HEK293 (cell line): ENCODE measurements at regions not wholly inside any gene's neighbourhood (a gene's known extent, or its start where the extent isn't known, plus 50 kb on each side); places are given as distances from the start of the nearest gene placed in this dataset.

Experiments used
- CTCF ChIA-PET: fragments of 350-600 bp; formaldehyde crosslinking; extraction: SDS; loops from one replicate; lab custom pipeline; 2021; ENCODE audit warnings: antibody characterized with exemption; lab: Yijun Ruan, JAX
- POLR2A ChIA-PET: fragments of 300-600 bp; formaldehyde crosslinking; extraction: SDS; loops from one replicate; lab custom pipeline; 2020; ENCODE audit warnings: antibody characterized with exemption, inconsistent platforms; lab: Yijun Ruan, JAX
- H3K27ac ChIP-seq: fragments of 200-500 bp; sonication (Bioruptor generic); 2 replicates; pipeline ENCODE4 v1.5.1; 2014; ENCODE audit warnings: low read depth, low read length, control low read depth, inconsistent platforms; ENCODE audit errors: extremely low read depth
- H3K36me3 ChIP-seq, 2 experiments: fragments of 200-500 bp in 1 of 2; sonication (Bioruptor generic) in 1 of 2; 1 replicate in 1 of 2; 2 replicates in 1 of 2; pipeline ENCODE4 v1.5.1; 2014 to 2017; ENCODE audit warnings: inconsistent platforms in 2 of 2, low read length in 2 of 2; ENCODE audit not compliant: control insufficient read depth in 2 of 2, insufficient read depth in 1 of 2
- H3K4me1 ChIP-seq: fragments of 200-500 bp; sonication (Bioruptor generic); 2 replicates; pipeline ENCODE4 v1.5.1; 2014; ENCODE audit warnings: mild to moderate bottlenecking, low read length, inconsistent platforms; ENCODE audit not compliant: control insufficient read depth, insufficient read depth
- H3K4me3 ChIP-seq: 2 replicates; pipeline ENCODE4 v1.5.1; 2011; ENCODE audit warnings: low read depth, mild to moderate bottlenecking, control low read depth, low read length, moderate library complexity
- H3K9me3 ChIP-seq: fragments of 200-500 bp; sonication (Bioruptor generic); 2 replicates; pipeline ENCODE4 v1.5.1; 2014; ENCODE audit warnings: low read depth, low read length, inconsistent platforms; ENCODE audit not compliant: control insufficient read depth, insufficient read depth
- AEBP2 ChIP-seq: fragments of 450-650 bp; formaldehyde crosslinking; IDR thresholded peaks from 2 replicates; pipeline ENCODE4 v1.5.1; 2016; ENCODE audit warnings: missing biosample characterization, missing genetic modification characterization, borderline replicate concordance
- KLF7 ChIP-seq: fragments of 450-650 bp; formaldehyde crosslinking; IDR thresholded peaks from 2 replicates; pipeline ENCODE4 v1.5.1; 2016; ENCODE audit warnings: missing biosample characterization, missing genetic modification characterization, borderline replicate concordance
- KLF8 ChIP-seq: fragments of 450-650 bp; formaldehyde crosslinking; IDR thresholded peaks from 2 replicates; pipeline ENCODE4 v1.5.1; 2016; ENCODE audit warnings: missing biosample characterization, missing genetic modification characterization
- PRDM10 ChIP-seq: fragments of 450-650 bp; formaldehyde crosslinking; IDR thresholded peaks from 2 replicates; pipeline ENCODE4 v1.5.1; 2016; ENCODE audit warnings: missing biosample characterization, missing genetic modification characterization
- RBAK ChIP-seq: fragments of 450-650 bp; formaldehyde crosslinking; IDR thresholded peaks from 2 replicates; pipeline ENCODE4 v1.5.1; 2016; ENCODE audit warnings: missing biosample characterization, missing genetic modification characterization
- ZBTB20 ChIP-seq: fragments of 450-650 bp; formaldehyde crosslinking; IDR thresholded peaks from 2 replicates; pipeline ENCODE4 v1.5.1; 2016; ENCODE audit warnings: missing biosample characterization, missing genetic modification characterization
- ZNF10 ChIP-seq: fragments of 450-650 bp; formaldehyde crosslinking; IDR thresholded peaks from 2 replicates; pipeline ENCODE4 v1.5.1; 2017; ENCODE audit warnings: missing biosample characterization, missing genetic modification characterization
- ZNF16 ChIP-seq: fragments of 450-650 bp; formaldehyde crosslinking; IDR thresholded peaks from 2 replicates; pipeline ENCODE4 v1.5.1; 2016; ENCODE audit warnings: low read depth, missing biosample characterization, missing genetic modification characterization
- ZNF19 ChIP-seq: fragments of 450-650 bp; formaldehyde crosslinking; IDR thresholded peaks from 2 replicates; pipeline ENCODE4; 2016; ENCODE audit warnings: missing biosample characterization, missing genetic modification characterization, low read depth
- ZNF214 ChIP-seq: fragments of 450-650 bp; formaldehyde crosslinking; IDR thresholded peaks from 2 replicates; pipeline ENCODE4 v1.5.1; 2017; ENCODE audit warnings: missing biosample characterization, mild to moderate bottlenecking, missing genetic modification characterization, borderline replicate concordance
- ZNF292 ChIP-seq: fragments of 450-650 bp; formaldehyde crosslinking; IDR thresholded peaks from 2 replicates; pipeline ENCODE4 v1.5.1; 2016; ENCODE audit warnings: low read depth, missing biosample characterization, missing genetic modification characterization, borderline replicate concordance
- ZNF335 ChIP-seq: fragments of 450-650 bp; formaldehyde crosslinking; conservative IDR thresholded peaks from 2 replicates; pipeline ENCODE4 v1.5.1; 2016; ENCODE audit warnings: missing biosample characterization, missing genetic modification characterization
- ZNF362 ChIP-seq: fragments of 450-650 bp; formaldehyde crosslinking; IDR thresholded peaks from 2 replicates; pipeline ENCODE4 v1.5.1; 2016; ENCODE audit warnings: missing biosample characterization, missing genetic modification characterization
- ZNF449 ChIP-seq: fragments of 450-650 bp; formaldehyde crosslinking; IDR thresholded peaks from 2 replicates; pipeline ENCODE4 v1.5.1; 2017; ENCODE audit warnings: missing biosample characterization, mild to moderate bottlenecking, missing genetic modification characterization, moderate library complexity
- ZNF548 ChIP-seq: fragments of 450-650 bp; formaldehyde crosslinking; IDR thresholded peaks from 2 replicates; pipeline ENCODE4 v1.5.1; 2016; ENCODE audit warnings: missing biosample characterization, missing genetic modification characterization
- ZNF585B ChIP-seq: fragments of 450-650 bp; formaldehyde crosslinking; IDR thresholded peaks from 2 replicates; pipeline ENCODE4 v1.5.1; 2016; ENCODE audit warnings: missing biosample characterization, missing genetic modification characterization
- ZNF768 ChIP-seq: fragments of 450-650 bp; formaldehyde crosslinking; IDR thresholded peaks from 2 replicates; pipeline ENCODE4 v1.5.1; 2018; ENCODE audit warnings: missing biosample characterization, mild to moderate bottlenecking, missing genetic modification characterization
- ZNF843 ChIP-seq: fragments of 450-650 bp; formaldehyde crosslinking; IDR thresholded peaks from 2 replicates; pipeline ENCODE4 v1.5.1; 2016; ENCODE audit warnings: missing biosample characterization, missing genetic modification characterization
- ZSCAN23 ChIP-seq: fragments of 450-650 bp; formaldehyde crosslinking; IDR thresholded peaks from 2 replicates; pipeline ENCODE4 v1.5.1; 2016; ENCODE audit warnings: missing biosample characterization, missing genetic modification characterization
- ZXDB ChIP-seq: fragments of 450-650 bp; formaldehyde crosslinking; IDR thresholded peaks from 2 replicates; pipeline ENCODE4 v1.5.1; 2016; ENCODE audit warnings: missing biosample characterization, missing genetic modification characterization

GRCh38 chr3:157789162-157789561 lies 285.9 kb upstream of the VEPH1 start (continued):
- no peak for TF ChIP-seq AEBP2 (tag by site-specific recombination)

- ChIA-PET POLR2A (interaction anchor here (0.6 kb wide), 1 partner anchor 318 kb away, joined by 3 read pairs; no protein-coding TSS in a partner anchor), CTCF (no interaction called here)
- H3K36me3 ChIP-seq, result no peaks in the 10 kb centered on the region
- no peak overlapping the region for H3K27ac ChIP-seq
- TF ChIP-seq ZBTB20 (tag by site-specific recombination), result no peak
- no peak overlapping the region for H3K4me3 ChIP-seq
- no peaks in the 10 kb centered on the region for H3K9me3 ChIP-seq
- no peaks in the 10 kb centered on the region for H3K4me1 ChIP-seq
These were observed 283.4 kb upstream of the VEPH1 start for GRCh38 chr3:157786618-157787017.

GRCh38 chr3:157786211-157786610 lies 283.0 kb upstream of the VEPH1 start:
- Histone ChIP-seq H3K4me1 (no peaks in the 10 kb centered on the region), H3K27ac (no peak overlapping the region)
- POLR2A ChIA-PET, result no interaction called here

GRCh38 chr3:157785102-157785826 lies 282.0 kb upstream of the VEPH1 start:
- CTCF ChIA-PET, result interaction anchor here (0.7 to 0.9 kb wide), 2 partner anchors 71 to 72 kb away, joined by 3 read pairs; no protein-coding TSS in a partner anchor
- POLR2A ChIA-PET, result no interaction called here
- no peak overlapping the region for H3K27ac ChIP-seq

More at GRCh38 chr3:157786211-157786610, 283.0 kb upstream of the VEPH1 start:
- TF ChIP-seq ZNF214 (no peak), ZNF585B (tag by site-specific recombination) (no peak), ZNF292 (no peak), ZNF768 (tag by site-specific recombination) (no peak), KLF8 (tag by site-specific recombination) (no peak), ZNF362 (tag by site-specific recombination) (no peak), ZNF843 (tag by site-specific recombination) (no peak), ZNF10 (tag by site-specific recombination) (no peak), KLF7 (tag by site-specific recombination) (no peak), ZNF449 (tag by site-specific recombination) (no peak)
- Histone ChIP-seq H3K4me3 (no peak overlapping the region), H3K9me3 (no peaks in the 10 kb centered on the region), H3K36me3 (no peaks in the 10 kb centered on the region)
- CTCF ChIA-PET, result interaction anchor here (0.9 kb wide), 1 partner anchor 72 kb away, joined by 3 read pairs; no protein-coding TSS in a partner anchor

More at GRCh38 chr3:157785102-157785826, 282.0 kb upstream of the VEPH1 start:
- TF ChIP-seq ZNF548 (tag by site-specific recombination), result no peak
- TF ChIP-seq ZNF335 (tag by site-specific recombination), result no peak
- no peak for TF ChIP-seq ZNF19
- TF ChIP-seq ZNF16 (tag by site-specific recombination), result no peak
- TF ChIP-seq ZXDB (tag by site-specific recombination), result no peak
- no peak for TF ChIP-seq RBAK
- TF ChIP-seq ZSCAN23 (tag by site-specific recombination), result no peak
- no peak for TF ChIP-seq PRDM10
- H3K4me1 ChIP-seq, result no peaks in the 10 kb centered on the region
- no peaks in the 10 kb centered on the region for H3K36me3 ChIP-seq
- H3K9me3 ChIP-seq, result no peaks in the 10 kb centered on the region
- H3K4me3 ChIP-seq, result no peak overlapping the region
